Panc1 (cell line): ENCODE measurements at regions not wholly inside any gene's neighbourhood (a gene's known extent, or its start where the extent isn't known, plus 50 kb on each side); places are given as distances from the start of the nearest gene placed in this dataset.
"Not testable (repeated sequence)": the region's sequence is repeated elsewhere in the genome, so short reads cannot be mapped to it uniquely, and the experiment has no call there.

ENCODE experiments used
- CTCF ChIP-seq: fragments of 450-650 bp; IDR thresholded peaks from 2 replicates; pipeline ENCODE4 v1.5.1; 2017; ENCODE audit warnings: mild to moderate bottlenecking
- POLR2AphosphoS5 ChIP-seq: IDR thresholded peaks from 2 replicates; pipeline ENCODE4 v1.6.1; 2012; ENCODE audit warnings: mild to moderate bottlenecking, low read depth, low read length, moderate library complexity

DNA sequence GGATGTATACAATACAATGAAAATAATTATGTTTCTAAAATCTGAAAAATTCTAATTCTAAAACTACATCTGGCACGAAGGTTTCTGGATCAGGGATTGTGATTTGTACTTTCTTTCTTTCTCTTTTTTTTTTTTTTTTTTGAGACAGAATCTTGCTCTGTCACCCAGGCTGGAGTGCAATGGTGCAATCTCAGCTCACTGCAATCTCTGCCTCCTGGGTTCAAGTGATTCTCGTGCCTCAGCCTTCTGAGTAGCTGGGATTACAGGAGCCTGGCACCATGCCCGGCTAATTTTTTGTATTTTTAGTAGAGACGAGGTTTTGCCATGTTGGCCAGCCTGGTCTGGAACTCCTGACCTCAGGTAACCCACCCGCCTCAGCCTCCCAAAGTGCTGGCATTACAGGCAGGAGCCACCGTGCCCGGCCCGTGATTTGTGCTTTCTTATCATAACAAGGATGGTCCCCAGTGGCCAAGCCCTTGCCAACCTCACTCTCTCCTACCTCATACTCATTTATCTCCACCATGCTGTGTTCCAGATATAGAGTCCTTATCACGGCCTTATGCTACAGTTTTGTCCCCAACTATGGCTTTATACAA, 279.9 kb downstream of the QDPR start:
- TF ChIP-seq POLR2AphosphoS5, CTCF: not testable (repeated sequence)
